ENCODE measurements at regions not wholly inside any gene's neighbourhood (a gene's known extent, or its start where the extent isn't known, plus 50 kb on each side); places are given as distances from the start of the nearest gene placed in this dataset.
"Not testable (repeated sequence)": the region's sequence is repeated elsewhere in the genome, so short reads cannot be mapped to it uniquely, and the experiment has no call there.

GRCh38 chr5:38143384-38143783, 115.0 kb upstream of the EGFLAM start:
- no peaks in the 10 kb centered on the region for H3K9me3 ChIP-seq
- no peaks in the 10 kb centered on the region for H3K36me3 ChIP-seq
- H3K4me3 ChIP-seq, result no peak overlapping the region
- DNase-seq (ENCODE audit: extremely low spot score), result no peak
- H3K27me3 ChIP-seq, result no peaks in the 10 kb centered on the region
- TF ChIP-seq EP300 (IDR thresholded peaks at IDR 0.05) (no peak), POLR2A (IDR thresholded peaks at IDR 0.05; ENCODE audit: low read depth) (no peak), CTCF (IDR thresholded peaks at IDR 0.05) (no peak), POLR2AphosphoS5 (IDR thresholded peaks at IDR 0.05) (no peak)
- H3K4me1 ChIP-seq, result peaks cover 0 to 10% (median 3%) of the 10 kb centered on the region in 4 donors
- 85% methylated on average over 3 of the region's 3 CpGs for WGBS
- intact Hi-C loops (cut with DNase I), result no loop called here
- no peak overlapping the region for H3K27ac ChIP-seq (replicated peaks in 1 of 4)

- H3K4me3 ChIP-seq, result no peak overlapping the region
- no peaks in the 10 kb centered on the region for H3K27me3 ChIP-seq
- H3K4me1 ChIP-seq, result peaks cover 0 to 8% (median 3%) of the 10 kb centered on the region in 4 donors
- no peak for TF ChIP-seq EP300 (IDR thresholded peaks at IDR 0.05)
- TF ChIP-seq POLR2A (IDR thresholded peaks at IDR 0.05; ENCODE audit: low read depth), result no peak
- TF ChIP-seq POLR2AphosphoS5 (IDR thresholded peaks at IDR 0.05), result no peak
- no peak for TF ChIP-seq CTCF (IDR thresholded peaks at IDR 0.05)
- no peaks in the 10 kb centered on the region for H3K36me3 ChIP-seq
- WGBS, result 97% methylated on average over 1 of the region's 1 CpG
- H3K27ac ChIP-seq (replicated peaks in 1 of 4), result no peak overlapping the region
- intact Hi-C loops (cut with DNase I), result no loop called here
- H3K9me3 ChIP-seq, result no peaks in the 10 kb centered on the region
- DNase-seq (ENCODE audit: extremely low spot score), result no peak
Observed at GRCh38 chr5:38141665-38142064, 116.7 kb upstream of the EGFLAM start.

GRCh38 chr5:38138574-38138973, 119.8 kb upstream of the EGFLAM start:
- Histone ChIP-seq H3K4me3 (no peak overlapping the region), H3K27me3 (no peaks in the 10 kb centered on the region), H3K36me3 (no peaks in the 10 kb centered on the region), H3K4me1 (peaks cover 0 to 8% (median 3%) of the 10 kb centered on the region in 4 donors), H3K27ac (replicated peaks in 1 of 4) (no peak overlapping the region), H3K9me3 (no peaks in the 10 kb centered on the region)
- intact Hi-C loops (cut with DNase I), result no loop called here
- DNase-seq (ENCODE audit: extremely low spot score), result no peak
- 51% methylated on average over 5 of the region's 5 CpGs for WGBS
- no peak for TF ChIP-seq POLR2A (IDR thresholded peaks at IDR 0.05; ENCODE audit: low read depth)
- no peak for TF ChIP-seq POLR2AphosphoS5 (IDR thresholded peaks at IDR 0.05)
- TF ChIP-seq EP300 (IDR thresholded peaks at IDR 0.05), result no peak

- DNase-seq (ENCODE audit: extremely low spot score), result peak; percentile 74
- intact Hi-C loops (cut with DNase I), result no loop called here
- Histone ChIP-seq H3K4me1 (peaks cover 0 to 21% (median 17%) of the 10 kb centered on the region in 4 donors), H3K9me3 (no peaks in the 10 kb centered on the region), H3K27ac (replicated peaks in 1 of 4) (no peak overlapping the region), H3K36me3 (no peaks in the 10 kb centered on the region), H3K27me3 (no peaks in the 10 kb centered on the region), H3K4me3 (no peak overlapping the region)
- WGBS, result 87% methylated on average over 9 of the region's 9 CpGs
- TF ChIP-seq EP300 (IDR thresholded peaks at IDR 0.05) (no peak), POLR2A (IDR thresholded peaks at IDR 0.05; ENCODE audit: low read depth) (no peak), CTCF (IDR thresholded peaks at IDR 0.05) (no peak), POLR2AphosphoS5 (IDR thresholded peaks at IDR 0.05) (no peak)
Observed at GRCh38 chr5:38135486-38136039, 122.8 kb upstream of the EGFLAM start.

GRCh38 chr5:38134810-38135209, 123.5 kb upstream of the EGFLAM start:
- Histone ChIP-seq H3K9me3 (no peaks in the 10 kb centered on the region), H3K4me1 (peaks cover 0 to 25% (median 19%) of the 10 kb centered on the region in 4 donors), H3K36me3 (no peaks in the 10 kb centered on the region), H3K4me3 (no peak overlapping the region), H3K27me3 (no peaks in the 10 kb centered on the region), H3K27ac (replicated peaks in 1 of 4) (no peak overlapping the region)
- 84% methylated on average over 19 of the region's 19 CpGs for WGBS
- intact Hi-C loops (cut with DNase I), result no loop called here
- DNase-seq (ENCODE audit: extremely low spot score), result peak; percentile 62
- TF ChIP-seq EP300 (IDR thresholded peaks at IDR 0.05) (no peak), POLR2AphosphoS5 (IDR thresholded peaks at IDR 0.05) (no peak), CTCF (IDR thresholded peaks at IDR 0.05) (no peak), POLR2A (IDR thresholded peaks at IDR 0.05; ENCODE audit: low read depth) (no peak)

GRCh38 chr5:38134294-38134693, 124.1 kb upstream of the EGFLAM start:
- H3K27ac ChIP-seq (replicated peaks in 1 of 4); H3K27me3 ChIP-seq; H3K9me3 ChIP-seq; H3K36me3 ChIP-seq; DNase-seq (ENCODE audit: extremely low spot score); intact Hi-C loops (cut with DNase I); H3K4me3 ChIP-seq: not testable (repeated sequence)
- H3K4me1 ChIP-seq, result peaks cover 0 to 30% (median 19%) of the 10 kb centered on the region in 4 donors
- 100% methylated on average over 1 of the region's 1 CpG for WGBS
